Cardiac fibroblast (primary cell): ENCODE measurements at regions not wholly inside any gene's neighbourhood (a gene's known extent, or its start where the extent isn't known, plus 50 kb on each side); places are given as distances from the start of the nearest gene placed in this dataset.

Experiments
- DNase-seq, 2 donors: peaks; one replicate each; pipeline versions ENCODE4 v3.0.0 to v3.0.0-alpha.2; 2010; ENCODE audit warnings: low read depth in 2 of 2
- H3K4me3 ChIP-seq, 2 donors: replicated peaks in 1 of 2; 1 replicate in 1 of 2; 2 replicates in 1 of 2; pipeline ENCODE4 v1.5.1; 2011; ENCODE audit warnings: low read depth in 2 of 2, low read length in 2 of 2, mild to moderate bottlenecking in 2 of 2, moderate library complexity in 1 of 2
- CTCF ChIP-seq: IDR thresholded peaks from one replicate; pipeline ENCODE4 v1.5.1; 2011; ENCODE audit warnings: low read depth, mild to moderate bottlenecking, low read length, inconsistent platforms

DNA sequence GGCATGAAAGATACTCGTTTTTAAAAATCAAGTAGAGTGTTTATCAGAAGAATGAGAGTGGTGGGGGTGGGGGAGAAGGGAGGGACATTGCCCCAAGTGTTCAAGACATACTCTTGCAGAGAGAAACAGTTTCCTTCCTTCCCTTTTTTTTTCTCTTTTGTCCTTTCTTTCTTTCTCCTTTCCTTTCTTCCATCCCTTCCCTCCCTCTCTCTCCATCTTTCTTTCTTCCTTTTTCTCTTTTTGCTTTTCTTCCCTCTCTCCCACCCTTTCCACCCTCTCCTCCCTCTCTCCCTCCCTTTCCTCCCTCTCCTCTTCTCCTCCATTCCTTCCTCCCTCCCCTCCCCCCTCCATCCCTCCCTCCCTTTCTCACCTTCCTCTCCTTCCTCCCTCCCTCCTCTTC lies 478.3 kb upstream of the EDIL3 start:
- DNase-seq = no peak
- no peak overlapping the region for H3K4me3 ChIP-seq
- TF ChIP-seq CTCF = no peak

DNA sequence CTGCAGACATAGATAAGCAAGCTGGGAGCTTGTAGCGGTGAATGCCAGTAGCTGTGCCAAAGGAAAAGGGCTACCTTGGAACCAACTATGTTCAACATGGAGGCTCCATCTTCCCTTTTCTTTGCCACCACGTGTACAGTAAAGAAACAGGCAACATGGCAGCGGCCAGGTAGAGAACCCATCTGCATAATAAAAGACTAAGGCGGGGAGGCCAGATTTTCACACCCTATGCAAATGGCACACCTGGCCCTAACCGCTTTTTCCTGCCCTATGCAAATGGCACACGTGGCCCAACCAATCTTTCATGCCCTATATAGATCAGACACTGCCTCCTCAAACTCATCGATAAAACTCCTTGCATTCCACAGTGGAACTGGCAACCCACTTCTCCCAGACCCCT lies 477.5 kb upstream of the EDIL3 start:
- H3K4me3 ChIP-seq = no peak overlapping the region
- no peak for TF ChIP-seq CTCF
- DNase-seq = no peak

DNA sequence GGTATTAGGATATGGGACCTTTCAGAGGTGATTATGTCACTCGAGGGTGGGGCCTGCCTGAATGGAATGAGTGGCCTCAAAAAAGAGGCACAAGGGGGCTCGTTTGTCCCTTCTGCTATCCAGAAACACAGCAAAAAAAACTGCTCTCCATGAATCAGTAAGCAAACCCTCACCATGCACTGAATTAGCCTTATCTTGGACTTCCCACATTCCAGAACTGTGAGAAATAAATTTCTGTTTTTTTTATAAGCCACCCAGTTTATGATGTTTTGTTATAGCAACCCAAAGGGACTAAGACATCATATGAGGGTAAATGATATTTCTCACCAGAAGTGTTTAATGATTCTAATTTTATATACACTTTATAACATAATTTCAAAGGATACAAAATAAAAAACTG lies 476.6 kb upstream of the EDIL3 start:
- DNase-seq = peak; percentile 1 to 2
- TF ChIP-seq CTCF = no peak
- H3K4me3 ChIP-seq = no peak overlapping the region

DNA sequence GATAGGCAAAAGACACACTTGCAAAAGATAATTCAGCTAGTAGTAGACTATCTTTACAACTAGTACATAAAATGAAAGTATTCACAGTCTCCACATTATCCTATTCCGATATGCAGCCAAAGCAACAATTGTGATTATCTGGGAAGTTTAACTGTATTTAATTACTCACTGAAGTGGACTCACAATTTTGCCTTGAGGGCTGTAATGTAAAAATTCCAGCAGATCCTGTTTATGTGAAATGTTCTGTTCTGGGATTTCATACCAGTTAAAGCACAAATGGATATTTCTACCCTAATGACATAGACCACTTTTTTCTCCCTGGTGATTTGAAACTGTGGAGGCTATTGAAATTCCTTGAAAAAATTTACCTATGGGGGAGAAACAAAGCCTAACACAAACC lies 474.4 kb upstream of the EDIL3 start:
- no peak for DNase-seq
- no peak for TF ChIP-seq CTCF

DNA sequence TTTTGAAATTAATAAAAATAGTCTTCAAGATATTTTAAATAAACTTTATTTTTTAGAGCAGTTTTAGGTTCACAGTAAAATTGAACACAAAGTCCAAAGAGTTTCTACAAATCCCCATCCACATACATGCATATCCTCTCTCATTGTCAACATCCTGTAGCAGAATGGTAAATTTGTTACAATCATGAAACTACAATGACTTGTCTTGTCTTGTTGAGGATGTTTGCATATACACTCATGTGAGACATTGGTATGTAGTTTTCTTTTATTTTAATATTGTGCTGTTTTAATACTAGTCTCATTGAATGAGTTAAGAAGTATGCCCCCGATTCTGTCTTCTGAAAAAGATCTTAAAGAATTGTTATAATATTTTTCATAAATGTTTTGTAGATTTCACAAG lies 447.0 kb upstream of the EDIL3 start:
- TF ChIP-seq CTCF = no peak
- DNase-seq = no peak
- no peak overlapping the region for H3K4me3 ChIP-seq

More for the DNA sequence above, 474.4 kb upstream of the EDIL3 start:
- H3K4me3 ChIP-seq = no peak overlapping the region

- no peak overlapping the region for H3K4me3 ChIP-seq
- TF ChIP-seq CTCF = no peak
- no peak for DNase-seq
These were observed 445.6 kb upstream of the EDIL3 start for GRCh38 chr5:84830265-84830664.

DNA sequence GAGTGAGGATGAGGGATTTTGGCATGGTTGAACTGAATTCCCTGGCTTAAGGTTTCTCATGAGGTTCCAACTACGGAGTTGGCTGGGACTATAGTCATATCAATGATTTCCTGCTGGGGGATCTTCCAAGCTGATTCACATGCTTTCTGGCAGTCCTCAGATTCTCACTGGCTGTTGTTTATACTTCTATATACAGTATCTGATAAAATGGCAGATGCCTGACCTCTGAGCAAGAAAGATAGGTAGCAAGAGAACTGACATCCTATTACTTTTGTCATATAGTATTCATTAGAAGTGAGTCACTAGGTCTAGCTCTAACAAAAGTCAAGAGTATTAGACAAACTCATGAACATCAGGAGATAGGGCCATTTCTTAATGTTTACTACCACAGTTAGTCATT lies 440.9 kb upstream of the EDIL3 start:
- DNase-seq = no peak
- TF ChIP-seq CTCF = no peak
- H3K4me3 ChIP-seq = no peak overlapping the region
